Activated CD4-positive, CD25-positive, alpha-beta regulatory T cell treated with anti-CD3 and anti-CD28 coated beads, Interleukin-2, amount 50 U/mL, for 72 hours (primary cell): ENCODE measurements at regions not wholly inside any gene's neighbourhood (a gene's known extent, or its start where the extent isn't known, plus 50 kb on each side); places are given as distances from the start of the nearest gene placed in this dataset.

Experiments used
- DNase-seq: peaks from one replicate; pipeline ENCODE4 v3.0.0; 2021

DNA sequence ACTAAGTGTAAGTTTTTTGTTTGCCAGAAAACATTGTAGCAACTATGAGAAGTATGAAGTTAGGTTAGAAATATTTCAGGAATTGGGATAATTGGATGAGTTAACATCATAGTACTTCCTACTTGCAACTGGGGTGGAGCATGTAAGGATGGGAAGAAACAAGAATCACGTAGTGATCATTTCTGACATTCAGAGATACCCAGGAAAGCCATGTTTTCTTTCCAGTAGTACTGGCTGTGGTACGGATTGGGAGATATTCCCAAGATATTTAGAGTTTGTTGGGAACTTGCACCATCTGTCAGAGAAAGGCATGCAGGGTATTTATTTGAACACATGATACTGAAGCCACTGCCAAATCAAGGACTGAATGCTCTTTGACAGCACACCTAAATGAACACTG is 87.6 kb upstream of the SLC4A4 start:
- DNase-seq = no peak

DNA sequence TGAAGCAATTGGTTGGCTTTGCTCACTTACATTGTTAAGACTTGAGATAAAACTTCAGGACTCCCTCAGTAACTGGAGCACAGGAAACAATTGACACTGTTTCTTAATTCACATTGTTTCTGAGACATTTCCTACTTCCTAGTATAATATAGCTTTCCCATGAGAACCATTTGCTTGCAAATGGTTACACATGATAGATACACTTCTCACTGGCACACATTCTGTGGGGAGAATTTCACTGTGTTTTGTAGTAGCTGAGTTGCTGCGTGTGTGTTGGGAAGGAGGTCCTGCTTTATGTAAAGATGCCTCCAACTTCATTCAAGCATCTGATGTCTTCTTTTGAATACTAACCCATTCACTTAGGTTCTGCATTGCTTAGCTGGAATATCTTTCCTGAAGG is 85.3 kb upstream of the SLC4A4 start:
- no peak for DNase-seq

DNA sequence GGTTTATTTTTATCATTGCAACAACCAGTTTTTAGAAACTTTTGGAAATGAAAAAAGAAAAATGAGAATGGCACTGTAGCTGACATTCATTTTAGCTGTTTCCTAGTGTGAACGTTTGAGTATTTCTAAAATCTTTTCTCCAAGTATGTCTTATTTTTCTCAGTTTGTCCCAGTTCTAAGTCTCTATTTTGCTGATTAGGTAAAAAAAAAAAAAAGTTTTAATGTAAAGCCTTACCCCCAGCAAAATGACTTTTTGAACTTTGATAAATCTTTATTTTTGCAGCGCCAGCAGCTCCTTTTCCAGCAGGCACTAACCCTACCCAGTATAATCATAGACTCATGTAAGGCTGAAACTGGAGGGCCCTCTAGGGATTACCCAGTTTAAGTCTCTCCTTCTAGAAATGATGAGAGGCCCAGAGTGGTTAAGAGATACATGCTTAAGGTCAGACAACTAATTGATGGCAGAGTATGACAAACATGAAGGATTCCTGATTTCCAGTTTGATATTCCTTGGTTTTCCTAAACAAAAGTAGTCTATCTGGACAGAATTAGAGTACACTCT is 84.3 kb upstream of the SLC4A4 start:
- DNase-seq = no peak

DNA sequence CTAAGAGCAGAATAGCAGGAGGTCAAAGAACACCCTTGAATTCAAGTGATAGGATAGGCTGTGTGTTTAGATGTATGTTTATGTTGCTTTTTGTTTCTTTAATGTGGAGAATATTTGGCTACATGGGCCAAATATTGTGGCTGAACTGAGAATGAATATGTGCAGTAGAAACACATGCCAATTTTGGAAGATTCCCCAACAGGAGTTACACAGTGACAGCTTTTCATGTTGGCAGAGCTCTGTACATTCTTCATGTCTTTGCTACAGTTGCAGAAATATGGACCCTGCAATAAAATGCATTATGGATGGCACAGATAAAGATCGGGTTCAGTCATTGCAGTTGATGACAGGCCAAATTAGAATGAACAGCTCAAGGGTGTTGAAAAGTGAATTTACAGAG is 82.8 kb upstream of the SLC4A4 start:
- DNase-seq = no peak

DNA sequence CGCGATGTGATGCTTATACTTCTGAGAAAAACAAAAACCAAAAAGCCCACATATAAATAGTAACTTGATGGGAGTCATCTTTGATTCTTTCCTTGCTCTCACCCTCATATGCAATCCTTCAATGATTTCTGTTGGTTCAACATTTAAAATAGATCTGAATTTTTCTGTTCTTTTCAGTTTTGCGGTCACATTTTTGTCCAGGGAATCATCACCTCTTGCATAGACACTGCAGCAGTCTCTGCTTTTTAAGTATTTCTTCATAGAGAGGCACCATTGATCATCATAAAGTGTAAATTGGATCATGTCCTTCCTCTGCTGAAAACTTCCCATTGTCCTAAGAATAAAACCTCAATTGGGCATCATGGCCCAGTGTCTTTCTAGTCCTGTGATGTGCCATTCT is 81.1 kb upstream of the SLC4A4 start:
- no peak for DNase-seq

DNA sequence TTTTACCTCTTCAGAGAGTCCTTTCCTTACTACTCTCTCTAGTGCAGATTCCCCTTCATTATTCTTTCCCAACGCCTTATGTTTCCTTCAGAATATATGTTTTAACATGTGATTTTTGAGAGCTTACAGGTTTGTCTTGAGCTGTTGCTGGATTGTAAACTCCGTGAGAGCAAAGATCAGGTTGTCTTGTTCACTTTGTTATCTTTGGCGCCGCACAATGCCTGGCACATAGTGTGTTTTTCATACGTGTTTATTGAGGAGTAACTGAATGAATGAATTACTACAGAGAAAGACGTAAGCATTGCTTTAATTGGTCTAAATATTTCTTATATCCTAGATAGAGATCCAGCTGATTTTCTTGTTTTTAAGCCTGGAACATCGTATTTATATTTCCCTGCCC is 80.5 kb upstream of the SLC4A4 start:
- DNase-seq = no peak

DNA sequence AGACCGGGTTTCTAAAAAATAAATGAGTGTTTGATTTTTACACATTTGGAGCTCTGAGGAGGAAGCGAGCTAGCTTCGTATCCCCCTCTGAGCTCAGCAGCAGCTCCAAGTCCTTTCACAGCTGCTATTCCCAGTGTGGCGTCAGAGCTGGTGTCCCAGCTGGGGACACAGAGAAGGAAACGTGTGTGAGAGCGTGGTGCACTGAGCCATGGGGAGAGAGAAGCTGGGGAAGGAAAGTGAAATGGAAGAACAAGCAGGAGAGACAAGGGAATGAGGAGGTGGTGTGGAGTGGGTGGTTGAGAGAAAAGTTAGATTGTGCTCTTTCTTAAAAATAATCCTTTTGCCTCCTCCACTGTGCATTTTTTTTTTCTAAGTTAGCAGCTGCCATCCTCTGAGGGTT is 79.5 kb upstream of the SLC4A4 start:
- no peak for DNase-seq

DNA sequence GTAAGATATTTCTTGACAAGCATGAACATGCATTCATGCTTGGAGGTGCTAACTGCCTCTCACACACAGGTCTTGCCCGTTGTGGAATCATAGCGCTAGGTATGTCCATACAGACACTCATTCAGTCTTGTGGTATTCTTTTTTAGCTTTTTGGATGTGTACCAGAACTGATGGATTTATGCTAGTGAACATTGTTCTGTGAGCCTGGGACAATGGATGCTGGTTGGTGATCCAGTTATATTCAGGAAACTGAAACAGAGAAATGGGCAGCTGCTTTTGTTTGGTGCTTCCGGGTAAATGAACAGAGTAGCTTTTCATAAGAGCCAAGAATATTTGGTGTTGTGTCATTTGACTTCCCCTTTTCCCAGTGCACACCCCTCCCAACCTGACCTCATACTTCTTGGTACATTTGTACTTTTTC is 78.9 kb upstream of the SLC4A4 start:
- DNase-seq = no peak

DNA sequence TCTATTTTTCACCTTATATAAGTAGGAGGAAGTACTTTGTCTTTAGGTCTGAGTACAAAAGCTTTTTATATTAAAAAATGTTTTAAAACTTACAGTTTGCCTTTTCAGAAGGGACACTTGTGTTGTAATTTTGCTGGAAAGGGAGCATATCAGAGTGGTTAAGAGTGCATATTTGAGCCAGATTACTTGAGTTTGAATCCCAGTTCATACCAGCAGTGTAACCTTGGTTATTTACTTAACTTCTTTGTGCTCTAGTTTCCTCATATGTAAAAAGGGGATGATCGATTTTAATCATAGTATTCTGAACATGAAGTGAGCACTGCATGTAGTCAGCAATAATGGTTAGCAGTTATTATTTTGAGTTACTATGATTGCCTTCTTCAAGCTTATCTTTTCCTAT is 78.3 kb upstream of the SLC4A4 start:
- DNase-seq = no peak

DNA sequence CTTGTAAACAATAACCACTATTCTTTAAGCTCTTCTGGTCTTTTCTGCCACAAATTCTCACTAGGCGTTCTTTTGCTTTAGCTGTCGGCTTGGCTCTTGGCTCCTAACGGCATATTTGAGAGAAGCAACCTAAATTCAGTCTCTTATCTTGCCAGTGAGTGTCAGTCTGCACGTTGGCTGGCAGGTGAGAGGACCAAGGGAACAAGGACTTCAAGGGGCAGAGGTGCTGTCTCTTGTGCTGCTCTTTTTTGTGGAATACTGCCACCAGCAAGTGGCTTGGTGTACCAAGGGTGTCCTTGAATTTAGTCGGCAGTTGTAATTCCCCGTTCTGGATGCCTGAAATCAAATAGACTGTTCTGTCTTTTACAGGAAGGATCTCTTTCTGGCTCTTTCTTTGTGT is 77.8 kb upstream of the SLC4A4 start:
- DNase-seq = no peak

DNA sequence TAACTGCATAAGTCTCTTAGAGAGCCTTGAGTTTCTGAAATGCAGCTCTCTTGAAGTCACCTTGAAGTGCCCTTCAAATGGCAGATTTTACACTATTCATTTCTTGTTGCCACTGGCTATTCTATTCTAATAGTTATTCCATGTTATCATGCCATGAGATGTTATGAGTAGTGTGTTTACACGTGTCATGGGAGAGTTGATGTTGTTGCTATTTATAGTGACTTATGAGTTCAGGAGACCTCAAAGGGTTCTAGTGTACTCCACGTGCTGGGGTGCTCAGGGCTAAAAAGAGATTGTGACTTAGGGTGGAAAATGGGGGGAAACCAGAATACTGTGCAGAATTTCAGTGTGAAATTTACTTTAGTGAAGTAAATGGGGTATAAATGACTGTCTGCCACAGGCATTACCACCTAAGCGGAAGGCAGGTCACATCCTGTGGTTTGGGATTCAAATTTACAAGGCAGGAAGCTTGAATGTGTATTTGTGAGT is 77.1 kb upstream of the SLC4A4 start:
- DNase-seq = no peak

DNA sequence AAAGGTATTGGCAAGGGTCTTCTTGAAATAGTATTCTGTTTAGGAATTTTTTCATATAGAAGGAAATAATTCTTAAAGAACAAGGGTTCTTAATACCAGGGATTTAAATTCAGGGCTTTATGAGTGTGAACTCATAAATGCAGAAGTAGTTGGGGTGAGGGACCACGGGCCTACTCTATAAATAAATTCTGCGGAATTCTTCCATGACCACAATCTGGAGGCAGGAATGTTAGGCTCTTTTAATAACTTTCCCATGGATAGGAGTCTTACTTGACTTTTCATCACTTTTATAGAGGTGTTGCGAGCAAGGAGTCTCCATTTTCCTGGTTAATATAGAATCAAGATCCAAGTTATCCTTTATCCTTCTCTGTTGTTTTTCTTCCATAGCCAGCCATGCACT is 76.7 kb upstream of the SLC4A4 start:
- no peak for DNase-seq

DNA sequence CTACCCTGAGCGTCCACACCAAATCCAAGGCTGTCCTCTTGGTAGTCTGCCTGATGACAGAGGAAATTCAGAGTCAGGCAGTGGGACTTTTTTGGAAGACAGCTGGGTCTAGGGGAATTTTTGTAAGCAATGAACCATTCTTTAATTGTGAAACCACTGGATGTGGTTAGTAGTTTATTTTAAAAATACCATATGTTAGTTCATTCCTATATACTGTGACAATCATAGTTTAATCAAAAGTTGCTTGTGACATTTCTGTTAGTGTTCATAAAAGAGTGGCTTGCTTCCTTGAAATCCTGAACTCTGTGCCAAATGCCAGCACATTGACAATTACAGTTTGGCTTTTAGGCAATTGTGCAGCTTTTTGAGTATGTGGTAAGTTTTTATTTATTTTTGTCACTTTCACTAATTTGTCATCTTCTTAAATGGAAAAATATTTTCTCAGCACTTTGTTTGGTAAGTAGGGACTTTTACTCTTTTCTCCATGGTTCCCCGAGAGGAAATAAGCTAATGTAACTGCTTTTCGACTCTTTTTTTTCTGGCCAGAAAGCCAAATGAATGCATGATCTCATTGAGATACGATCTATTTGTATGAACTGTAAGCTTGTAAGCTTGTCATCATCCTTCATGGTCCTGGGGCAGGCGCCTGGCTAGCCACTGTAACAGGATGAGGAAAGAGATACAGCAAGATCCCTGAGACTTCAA is 72.6 kb upstream of the SLC4A4 start:
- DNase-seq = no peak

DNA sequence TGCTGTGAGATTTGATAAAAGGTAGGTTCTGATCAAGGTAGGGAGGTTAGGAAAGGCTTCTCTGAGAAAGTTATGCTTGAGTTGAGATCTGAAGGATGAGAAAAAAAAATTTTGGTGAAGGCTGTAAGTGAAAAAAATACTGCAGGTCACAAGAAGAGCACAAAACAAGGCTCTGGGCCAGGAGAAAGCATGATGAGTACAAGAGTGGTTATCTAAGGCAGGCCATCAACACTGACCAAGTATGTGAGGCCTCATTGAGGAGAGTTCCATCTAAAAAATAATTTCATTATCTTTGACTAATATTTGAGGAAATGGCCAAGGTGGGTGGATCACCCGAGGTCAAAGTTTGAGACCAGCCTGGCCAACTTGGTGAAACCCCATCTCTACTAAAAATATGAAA is 71.6 kb upstream of the SLC4A4 start:
- DNase-seq = no peak

DNA sequence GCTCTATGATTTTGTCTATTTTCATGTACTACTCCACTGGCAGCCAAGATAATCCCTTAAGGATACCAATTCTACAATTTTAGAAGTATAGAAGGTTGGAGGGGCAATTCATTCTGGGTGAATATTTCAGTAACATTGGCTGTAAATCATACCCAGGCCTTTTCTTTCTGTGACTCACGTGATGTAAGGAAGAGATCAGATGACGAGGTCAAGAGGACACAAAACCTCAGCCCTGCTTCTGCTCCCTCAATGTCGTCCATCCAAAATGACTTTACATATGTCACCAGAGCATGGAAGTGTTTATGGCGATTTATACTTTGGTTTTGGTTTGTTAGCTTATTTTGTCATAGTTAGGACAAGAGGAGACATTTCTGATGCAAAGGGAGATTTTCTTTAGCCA is 70.7 kb upstream of the SLC4A4 start:
- no peak for DNase-seq

DNA sequence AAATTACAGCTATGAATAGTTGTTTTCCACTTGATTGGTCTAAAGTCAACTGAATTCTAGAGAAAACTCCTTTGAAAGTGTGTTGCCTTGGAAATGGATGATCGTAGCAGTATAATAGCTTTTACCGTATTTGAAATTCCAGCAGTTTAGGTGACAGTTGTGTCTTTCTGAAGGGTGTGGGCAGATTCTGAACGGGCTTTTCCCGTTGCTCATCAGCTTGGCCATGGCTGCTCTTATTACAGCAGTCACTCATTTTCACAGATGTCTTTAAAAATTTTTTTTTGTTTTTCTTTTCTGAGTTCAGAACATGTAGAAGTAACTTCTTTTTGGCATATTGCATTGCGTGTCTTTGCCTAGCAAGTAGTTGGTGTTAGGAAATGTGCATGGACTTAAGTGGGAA is 69.6 kb upstream of the SLC4A4 start:
- DNase-seq = no peak

DNA sequence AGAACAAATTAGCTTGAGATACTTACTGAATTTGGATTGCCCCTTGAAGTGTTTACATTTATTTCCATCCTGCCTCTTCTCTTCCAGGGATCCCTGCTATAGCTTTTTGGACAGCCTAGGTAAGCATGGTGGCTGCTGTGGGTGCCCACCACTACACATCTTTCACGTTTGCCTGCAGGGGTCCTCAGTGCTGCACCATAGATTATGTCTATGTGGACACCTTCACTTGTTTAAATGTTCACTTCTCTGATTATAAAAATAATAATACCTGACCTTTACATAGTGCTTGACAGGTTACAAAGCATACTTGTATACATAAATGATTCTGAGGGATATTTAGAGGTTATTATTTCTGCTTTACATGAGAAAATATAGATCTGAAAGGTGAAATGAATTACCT is 67.9 kb upstream of the SLC4A4 start:
- no peak for DNase-seq

DNA sequence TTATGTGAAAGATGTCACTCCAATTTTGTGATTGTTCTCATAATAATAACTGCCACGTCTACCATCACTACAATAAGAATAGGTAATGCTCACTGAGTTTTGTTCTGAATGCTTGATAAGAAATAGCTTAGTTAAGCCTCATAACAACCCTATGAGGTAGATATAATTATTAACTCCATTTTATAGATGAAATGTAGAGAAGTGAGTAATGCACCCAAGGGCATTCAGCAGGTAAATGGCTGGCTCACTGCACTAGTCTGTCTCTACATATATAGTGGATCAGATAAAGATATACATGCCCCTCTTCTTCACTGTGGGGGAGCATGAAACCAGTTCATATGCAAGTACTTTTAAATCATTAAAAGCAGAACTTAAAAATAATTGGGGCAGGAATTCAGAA is 65.8 kb upstream of the SLC4A4 start:
- DNase-seq = no peak

DNA sequence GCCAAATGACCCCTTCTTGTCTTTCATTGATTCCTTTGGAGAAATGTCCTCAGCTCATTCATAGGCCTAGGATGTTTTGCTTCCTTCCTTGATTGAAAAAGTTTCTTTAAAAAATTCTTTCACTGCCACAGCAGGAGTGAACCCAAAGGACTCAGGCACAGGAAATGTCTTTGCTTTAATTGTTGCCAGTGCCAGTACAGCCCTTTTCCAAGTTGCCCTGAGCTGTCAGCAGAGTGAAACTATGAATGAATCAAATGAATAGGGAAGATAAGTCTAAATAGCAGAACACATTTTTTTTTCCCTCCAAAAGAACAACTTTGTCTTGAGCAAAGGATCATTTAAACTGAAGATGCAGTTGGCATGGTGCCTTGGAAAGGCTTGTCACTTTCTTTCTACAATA is 63.8 kb upstream of the SLC4A4 start:
- DNase-seq = no peak

DNA sequence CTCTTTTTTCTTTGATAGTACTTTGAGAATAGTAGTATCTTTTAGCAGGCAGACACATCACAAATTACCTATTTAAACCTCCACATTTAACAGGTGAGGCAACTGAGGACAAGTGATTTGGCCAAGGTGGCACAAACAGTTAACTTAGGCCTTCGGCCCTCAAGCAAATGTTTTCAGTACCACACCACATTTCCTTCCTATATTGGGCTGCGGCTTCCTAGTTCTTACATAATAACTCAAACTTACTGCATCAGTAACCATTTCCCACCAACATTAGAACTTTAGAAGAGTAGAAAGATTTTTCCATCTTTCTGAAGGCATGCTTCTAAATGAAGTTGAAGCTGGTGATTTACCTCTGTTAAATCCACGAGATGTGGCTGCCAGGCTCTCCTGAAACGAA is 63.2 kb upstream of the SLC4A4 start:
- no peak for DNase-seq

DNA sequence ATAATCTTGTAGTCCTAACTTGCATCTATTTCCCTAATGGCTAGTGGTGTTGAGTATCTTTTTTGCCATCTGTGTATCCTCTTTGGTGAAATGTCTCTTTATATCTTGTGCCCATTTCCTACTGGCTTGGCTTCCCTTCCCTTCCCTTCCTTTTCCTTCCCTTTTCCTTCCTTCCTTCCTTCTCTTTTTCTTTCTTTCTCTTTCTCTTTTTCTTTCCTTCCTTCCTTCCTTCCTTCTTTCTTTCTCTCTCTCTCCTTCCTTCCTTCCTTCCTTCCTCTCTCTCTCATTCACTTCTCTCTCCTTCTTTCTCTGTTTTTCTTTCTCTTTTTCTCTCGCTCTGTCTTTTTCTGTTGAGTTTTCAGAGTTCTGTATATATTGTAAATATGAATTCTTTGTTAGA is 61.5 kb upstream of the SLC4A4 start:
- DNase-seq = no peak

DNA sequence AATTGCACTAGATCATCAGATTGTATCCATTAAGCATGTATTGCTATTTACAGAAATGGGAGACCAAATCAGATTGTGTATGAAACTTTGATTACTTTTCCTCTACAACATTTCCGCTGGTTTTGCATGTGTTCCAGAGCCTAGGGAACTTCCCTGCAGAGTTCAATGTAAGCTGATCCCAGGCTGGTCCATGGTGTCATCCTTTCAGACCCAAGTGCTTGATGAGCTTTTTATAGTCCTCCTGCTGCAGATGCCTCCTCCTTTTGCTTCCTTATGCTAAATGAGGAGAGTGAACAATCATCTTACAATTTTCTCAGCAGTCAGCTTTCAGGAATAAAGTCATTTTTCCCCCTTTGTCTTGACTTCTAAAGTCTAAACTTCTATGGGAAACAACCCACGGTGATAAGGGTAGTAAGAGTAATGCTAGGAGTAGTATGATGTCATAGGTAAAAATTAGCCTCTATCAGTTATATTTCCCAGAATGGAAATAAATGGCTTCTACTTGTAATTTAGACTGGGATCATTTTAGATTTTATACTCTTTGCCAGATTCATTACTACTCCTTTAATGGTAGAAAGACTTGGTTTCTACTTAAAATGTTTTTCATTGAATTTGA is 55.1 kb upstream of the SLC4A4 start:
- no peak for DNase-seq

DNA sequence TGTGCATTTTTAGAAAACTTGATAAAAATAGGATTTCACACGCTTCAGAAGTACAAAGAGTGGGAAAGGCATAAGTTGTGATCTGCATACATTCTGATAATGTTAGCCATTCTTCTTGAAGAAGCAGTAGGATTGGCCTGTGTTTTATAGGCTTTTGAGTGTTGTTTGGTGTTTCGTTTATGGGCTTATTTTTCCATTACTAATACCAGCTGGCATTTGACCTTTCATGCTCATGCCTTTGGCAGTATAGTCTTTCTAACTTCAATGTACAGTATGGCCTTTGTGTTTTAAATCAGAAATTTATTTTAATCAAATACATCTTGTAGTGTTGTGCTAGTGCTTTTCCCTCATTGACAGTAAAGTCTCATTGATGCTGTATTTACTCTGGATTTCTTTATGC is 51.5 kb upstream of the SLC4A4 start:
- DNase-seq = no peak

DNA sequence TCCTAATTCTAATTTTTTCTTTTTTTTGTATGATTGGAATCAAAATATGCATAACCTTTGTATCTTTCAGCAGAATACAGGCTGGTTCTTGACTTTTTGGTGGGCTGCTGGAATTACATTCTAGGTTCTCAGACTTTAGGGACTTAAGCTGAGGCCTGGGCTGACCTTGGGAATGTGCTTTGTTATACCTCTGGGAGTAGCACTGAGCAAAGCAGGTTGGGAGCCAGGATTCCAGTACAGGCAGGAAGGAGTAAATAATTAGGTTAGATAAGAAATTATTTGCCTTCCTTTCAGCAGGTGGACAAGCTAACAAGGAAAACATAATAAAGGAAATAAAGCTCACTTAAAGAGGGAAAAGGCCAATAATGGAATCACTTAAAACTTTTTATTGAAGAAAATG is 49.9 kb upstream of the SLC4A4 start:
- DNase-seq = no peak
